HEK293T (cell line): ENCODE measurements at regions not wholly inside any gene's neighbourhood (a gene's known extent, or its start where the extent isn't known, plus 50 kb on each side); places are given as distances from the start of the nearest gene placed in this dataset.

Experiments
- BHLHE40 ChIP-seq: fragments of 450-650 bp; IDR thresholded peaks from 2 replicates; pipeline ENCODE4 v1.6.1; 2016; ENCODE audit warnings: mild to moderate bottlenecking, moderate library complexity, borderline replicate concordance
- ELF4 ChIP-seq: fragments of 450-650 bp; IDR thresholded peaks from 2 replicates; pipeline ENCODE4 v1.6.1; 2017; ENCODE audit warnings: antibody characterized with exemption
- FOXA1 ChIP-seq: fragments of 450-650 bp; IDR thresholded peaks from 2 replicates; pipeline ENCODE4 v1.6.1; 2016; ENCODE audit warnings: mild to moderate bottlenecking
- FOXK2 ChIP-seq: fragments of 450-650 bp; IDR thresholded peaks from 2 replicates; pipeline ENCODE4 v1.6.1; 2016; ENCODE audit warnings: mild to moderate bottlenecking
- FOXM1 ChIP-seq: fragments of 450-650 bp; IDR thresholded peaks from 2 replicates; pipeline ENCODE4 v1.6.1; 2017; ENCODE audit warnings: mild to moderate bottlenecking, borderline replicate concordance
- HDGF ChIP-seq: fragments of 450-650 bp; IDR thresholded peaks from 2 replicates; pipeline ENCODE4 v1.6.1; 2017; ENCODE audit warnings: antibody characterized with exemption, borderline replicate concordance
- L3MBTL2 ChIP-seq: fragments of 450-650 bp; conservative IDR thresholded peaks from 2 replicates; pipeline ENCODE4 v1.6.1; 2016; ENCODE audit warnings: mild to moderate bottlenecking
- LEF1 ChIP-seq: fragments of 450-650 bp; IDR thresholded peaks from 2 replicates; pipeline ENCODE4 v1.6.1; 2017; ENCODE audit warnings: mild to moderate bottlenecking, borderline replicate concordance
- SP1 ChIP-seq: fragments of 450-650 bp; IDR thresholded peaks from 2 replicates; pipeline ENCODE4 v1.6.1; 2017
- SUZ12 ChIP-seq: fragments of 450-650 bp; IDR thresholded peaks from 2 replicates; pipeline ENCODE4 v1.6.1; 2016; ENCODE audit warnings: mild to moderate bottlenecking
- TARDBP ChIP-seq: fragments of 450-650 bp; IDR thresholded peaks from 2 replicates; pipeline ENCODE4 v1.6.1; 2016
- ZNF384 ChIP-seq: fragments of 450-650 bp; IDR thresholded peaks from 2 replicates; pipeline ENCODE4 v1.6.1; 2016

DNA sequence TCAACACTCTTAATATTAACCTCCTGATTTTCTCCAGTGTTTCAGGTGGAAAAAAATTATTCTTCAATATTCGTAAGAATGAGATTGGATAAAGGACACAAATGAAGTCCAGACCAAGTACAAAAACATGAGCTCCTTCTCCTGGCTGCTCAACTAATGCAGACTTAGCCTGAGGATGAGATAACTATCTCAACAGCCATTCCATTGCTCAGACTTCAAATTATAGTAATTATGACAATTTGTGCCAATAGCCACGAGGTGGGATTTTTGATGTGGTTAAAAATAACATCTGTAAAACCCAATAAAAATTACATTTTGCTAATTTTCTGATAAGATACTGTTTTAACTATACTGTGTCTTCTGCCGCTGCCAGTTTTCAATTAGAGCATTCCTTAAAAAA lies 323.6 kb downstream of the SOX2 start:
- no peak for TF ChIP-seq FOXM1
- no peak for TF ChIP-seq ZNF384
- TF ChIP-seq FOXK2, result no peak
- no peak for TF ChIP-seq L3MBTL2
- TF ChIP-seq ELF4, result no peak
- no peak for TF ChIP-seq SP1
- TF ChIP-seq FOXA1, result no peak
- TF ChIP-seq LEF1, result no peak
- no peak for TF ChIP-seq HDGF
- no peak for TF ChIP-seq TARDBP
- no peak for TF ChIP-seq SUZ12
- no peak for TF ChIP-seq BHLHE40
